IPS-NIHi7 (cell line): ENCODE measurements at regions not wholly inside any gene's neighbourhood (a gene's known extent, or its start where the extent isn't known, plus 50 kb on each side); places are given as distances from the start of the nearest gene placed in this dataset.
"Not testable (repeated sequence)": the region's sequence is repeated elsewhere in the genome, so short reads cannot be mapped to it uniquely, and the experiment has no call there.

Source experiments
- DNase-seq: peaks from one replicate; pipeline ENCODE4 v3.0.0; 2012; ENCODE audit warnings: mixed read lengths; ENCODE audit errors: extremely low spot score

- DNase-seq = no peak
These were observed 353.0 kb upstream of the RUNX1 start for GRCh38 chr21:35402061-35402460.

GRCh38 chr21:35401476-35401875, 352.4 kb upstream of the RUNX1 start:
- no peak for DNase-seq

- peak; percentile 46 for DNase-seq
These were observed 351.3 kb upstream of the RUNX1 start for GRCh38 chr21:35400233-35400939.

GRCh38 chr21:35399706-35400105, 350.6 kb upstream of the RUNX1 start:
- no peak for DNase-seq

- no peak for DNase-seq
These were observed 350.0 kb upstream of the RUNX1 start for GRCh38 chr21:35399002-35399530.

- no peak for DNase-seq
These were observed 349.4 kb upstream of the RUNX1 start for GRCh38 chr21:35398346-35398982.

GRCh38 chr21:35397781-35398180, 348.7 kb upstream of the RUNX1 start:
- no peak for DNase-seq

GRCh38 chr21:35396655-35397054, 347.6 kb upstream of the RUNX1 start:
- no peak for DNase-seq

GRCh38 chr21:35395728-35396127, 346.6 kb upstream of the RUNX1 start:
- no peak for DNase-seq

- DNase-seq = no peak
These were observed 345.7 kb upstream of the RUNX1 start for GRCh38 chr21:35394634-35395369.

GRCh38 chr21:35394049-35394448, 344.9 kb upstream of the RUNX1 start:
- DNase-seq = no peak

GRCh38 chr21:35390013-35390776, 341.1 kb upstream of the RUNX1 start:
- no peak for DNase-seq

- DNase-seq = no peak
These were observed 337.5 kb upstream of the RUNX1 start for GRCh38 chr21:35386491-35387079.

- no peak for DNase-seq
These were observed 335.3 kb upstream of the RUNX1 start for GRCh38 chr21:35384375-35384774.

GRCh38 chr21:35382696-35383095, 333.6 kb upstream of the RUNX1 start:
- no peak for DNase-seq

- DNase-seq = no peak
These were observed 332.7 kb upstream of the RUNX1 start for GRCh38 chr21:35381743-35382310.

GRCh38 chr21:35380304-35380703, 331.2 kb upstream of the RUNX1 start:
- not testable (repeated sequence) for DNase-seq

GRCh38 chr21:35378881-35379280, 329.8 kb upstream of the RUNX1 start:
- no peak for DNase-seq

GRCh38 chr21:35377505-35378090, 328.5 kb upstream of the RUNX1 start:
- no peak for DNase-seq

- no peak for DNase-seq
These were observed 327.5 kb upstream of the RUNX1 start for GRCh38 chr21:35376406-35377135.
